GM21786 (cell line): ENCODE measurements at regions not wholly inside any gene's neighbourhood (a gene's known extent, or its start where the extent isn't known, plus 50 kb on each side); places are given as distances from the start of the nearest gene placed in this dataset.

ENCODE experiments used
- ATAC-seq: cut with Tn5 transposase; IDR thresholded peaks from one replicate; pipeline ENCODE4 v1.9.1; 2021; ENCODE audit not compliant: unreplicated experiment

- no peak for ATAC-seq
Measured at GRCh38 chr21:41037936-41038335, 130.0 kb upstream of the BACE2 start.

- no peak for ATAC-seq
Measured at GRCh38 chr21:41043014-41043413, 124.9 kb upstream of the BACE2 start.

GRCh38 chr21:41045534-41046268 lies 122.3 kb upstream of the BACE2 start:
- ATAC-seq, result no peak

GRCh38 chr21:41048145-41048544 lies 119.8 kb upstream of the BACE2 start:
- no peak for ATAC-seq

GRCh38 chr21:41048623-41049022 lies 119.3 kb upstream of the BACE2 start:
- ATAC-seq, result no peak

GRCh38 chr21:41052820-41053555 lies 115.0 kb upstream of the BACE2 start:
- ATAC-seq, result no peak

GRCh38 chr21:41054018-41054578 lies 113.9 kb upstream of the BACE2 start:
- no peak for ATAC-seq

GRCh38 chr21:41055266-41055665 lies 112.7 kb upstream of the BACE2 start:
- ATAC-seq, result no peak

GRCh38 chr21:41059871-41060270 lies 108.1 kb upstream of the BACE2 start:
- ATAC-seq, result no peak

- ATAC-seq, result no peak
Measured at GRCh38 chr21:41061701-41062100, 106.3 kb upstream of the BACE2 start.

GRCh38 chr21:41064334-41064791 lies 103.6 kb upstream of the BACE2 start:
- ATAC-seq, result no peak

- no peak for ATAC-seq
Measured at GRCh38 chr21:41064951-41065350, 103.0 kb upstream of the BACE2 start.

- ATAC-seq, result no peak
Measured at GRCh38 chr21:41065539-41065938, 102.4 kb upstream of the BACE2 start.

GRCh38 chr21:41066086-41066938 lies 101.6 kb upstream of the BACE2 start:
- ATAC-seq, result no peak

GRCh38 chr21:41067709-41068108 lies 100.3 kb upstream of the BACE2 start:
- ATAC-seq, result no peak

GRCh38 chr21:41068496-41068895 lies 99.5 kb upstream of the BACE2 start:
- ATAC-seq, result peak; percentile 26

- ATAC-seq, result peak; percentile 96
Measured at GRCh38 chr21:41068967-41069642, 98.9 kb upstream of the BACE2 start.

GRCh38 chr21:41070284-41070683 lies 97.7 kb upstream of the BACE2 start:
- ATAC-seq, result no peak

- ATAC-seq, result no peak
Measured at GRCh38 chr21:41071258-41072171, 96.4 kb upstream of the BACE2 start.

- no peak for ATAC-seq
Measured at GRCh38 chr21:41073558-41073957, 94.4 kb upstream of the BACE2 start.
